K562 (cell line): ENCODE measurements at regions not wholly inside any gene's neighbourhood (a gene's known extent, or its start where the extent isn't known, plus 50 kb on each side); places are given as distances from the start of the nearest gene placed in this dataset.

ENCODE experiments used
- AFF4 ChIP-seq: sonication (generic); formaldehyde crosslinking; IDR thresholded peaks from 2 replicates; pipeline ENCODE4 v1.8.0; 2023; ENCODE audit warnings: mild to moderate bottlenecking, missing genetic modification reagents
- CTCF ChIP-seq, 3 experiments: IDR thresholded peaks in 2 of 3; conservative IDR thresholded peaks in 1 of 3; 2 replicates each; pipeline ENCODE4 v1.5.1; 2011 to 2012; ENCODE audit warnings: low read length in 3 of 3, mild to moderate bottlenecking in 3 of 3, control low read depth in 2 of 3, improper control_type of control experiment in 1 of 3, inconsistent platforms in 1 of 3, low read depth in 1 of 3, mixed read lengths in 1 of 3, moderate library complexity in 1 of 3; ENCODE audit not compliant: insufficient read depth in 2 of 3
- FOS ChIP-seq: IDR thresholded peaks from 3 replicates; pipeline ENCODE4 v1.6.1; 2011; ENCODE audit not compliant: insufficient read length; ENCODE audit errors: extremely low read depth
- HES1 ChIP-seq: fragments of 450-650 bp; IDR thresholded peaks from 2 replicates; pipeline ENCODE4 v1.6.1; 2016; ENCODE audit warnings: low read depth, mild to moderate bottlenecking, moderate library complexity
- HOMEZ ChIP-seq: fragments of 250-450 bp; sonication (Bioruptor Pico); IDR thresholded peaks from 2 replicates; pipeline ENCODE4 v1.4.0; 2020; ENCODE audit warnings: mild to moderate bottlenecking, moderate library complexity
- MCM2 ChIP-seq: fragments of 450-650 bp; IDR thresholded peaks from 2 replicates; pipeline ENCODE4 v1.6.1; 2017; ENCODE audit warnings: low read depth, mild to moderate bottlenecking
- MECOM ChIP-seq: fragments of 250-450 bp; sonication (Bioruptor Pico); IDR thresholded peaks from 2 replicates; pipeline ENCODE4 v1.8.0; 2022; ENCODE audit warnings: inconsistent platforms
- MLX ChIP-seq, 2 experiments: fragments of 450-650 bp in 1 of 2; sonication (generic) in 1 of 2; formaldehyde crosslinking; conservative IDR thresholded peaks; 2 replicates each; pipeline versions ENCODE4 v1.4.0 to v1.8.1; 2020 to 2022; ENCODE audit warnings: mild to moderate bottlenecking in 1 of 2, missing genetic modification reagents in 1 of 2
- YY1 ChIP-seq, 3 experiments: IDR thresholded peaks; 2 replicates each; pipeline ENCODE4 v1.6.1; 2011; ENCODE audit warnings: low read length in 2 of 3, mild to moderate bottlenecking in 2 of 3, moderate library complexity in 2 of 3, borderline replicate concordance in 1 of 3, control low read depth in 1 of 3, low read depth in 1 of 3; ENCODE audit not compliant: insufficient read depth in 3 of 3, insufficient replicate concordance in 2 of 3, control insufficient read depth in 1 of 3, insufficient read length in 1 of 3; ENCODE audit errors: extremely low read depth in 1 of 3
- ZKSCAN8 ChIP-seq: fragments of 200-800 bp; sonication (Bioruptor generic); IDR thresholded peaks from 2 replicates; pipeline ENCODE4 v1.6.1; 2016; ENCODE audit warnings: missing genetic modification characterization, missing compliant biosample characterization
- ZNF511 ChIP-seq: sonication (generic); formaldehyde crosslinking; IDR thresholded peaks from 2 replicates; pipeline ENCODE4 v1.8.0; 2022; ENCODE audit warnings: mild to moderate bottlenecking, missing genetic modification reagents
- ZNF584 ChIP-seq: fragments of 200-800 bp; sonication (Bioruptor generic); IDR thresholded peaks from 2 replicates; pipeline ENCODE4 v1.6.1; 2016; ENCODE audit warnings: low read depth, mild to moderate bottlenecking, missing genetic modification characterization, missing compliant biosample characterization
- ZNF668 ChIP-seq: fragments of 250-450 bp; sonication (Bioruptor Pico); IDR thresholded peaks from 2 replicates; pipeline ENCODE4 v1.8.0; 2022; ENCODE audit warnings: mild to moderate bottlenecking, inconsistent platforms
- ZNF717 ChIP-seq: fragments of 250-450 bp; sonication (Bioruptor Pico); IDR thresholded peaks from 2 replicates; pipeline ENCODE4 v1.5.0; 2021

- peak in 2 of 3 experiments; percentile 18 to 30; a peak in 2 of 6 replicates for TF ChIP-seq CTCF (IDR thresholded peaks at IDR 0.05 in 2 of 3, conservative IDR thresholded peaks at IDR 0.05 in 1 of 3; ENCODE audit: insufficient read depth in 2 of 3, low read depth in 1 of 3, low read length in 3 of 3)
- no peak for TF ChIP-seq MLX (CRISPR knock-in tag; conservative IDR thresholded peaks at IDR 0.05)
- no peak for TF ChIP-seq MCM2
- no peak for TF ChIP-seq FOS
- TF ChIP-seq ZNF584 (CRISPR knock-in tag) = peak; percentile 35; the same call in 1 of the 2 replicates
- TF ChIP-seq ZNF717 (CRISPR knock-in tag) = no peak
- no peak for TF ChIP-seq ZKSCAN8 (CRISPR knock-in tag)
- TF ChIP-seq ZNF668 = no peak
- no peak for TF ChIP-seq HOMEZ (CRISPR knock-in tag)
- TF ChIP-seq MECOM = no peak
- TF ChIP-seq HES1 = no peak
- no peak for TF ChIP-seq ZNF511 (CRISPR knock-in tag)
- TF ChIP-seq AFF4 (CRISPR knock-in tag) = no peak
- peak in 1 of 3 experiments; percentile 50 for TF ChIP-seq YY1 (IDR thresholded peaks at IDR 0.05; ENCODE audit: borderline replicate concordance in 1 of 3, control insufficient read depth in 1 of 3, extremely low read depth in 1 of 3, insufficient read depth in 3 of 3, insufficient read length in 1 of 3, insufficient replicate concordance in 2 of 3, low read depth in 1 of 3, low read length in 2 of 3)
Measured at GRCh38 chr1:31507676-31508530, 68.4 kb upstream of the TINAGL1 start (continued).
